Progenitor cell of endocrine pancreas (in vitro differentiated cells): ENCODE measurements at regions not wholly inside any gene's neighbourhood (a gene's known extent, or its start where the extent isn't known, plus 50 kb on each side); places are given as distances from the start of the nearest gene placed in this dataset.
"Not testable (repeated sequence)": the region's sequence is repeated elsewhere in the genome, so short reads cannot be mapped to it uniquely, and the experiment has no call there.

Source experiments
- DNase-seq: peaks from one replicate; pipeline ENCODE4 v3.0.0; 2021; ENCODE audit warnings: low spot score; ENCODE audit not compliant: unreplicated experiment
- H3K27ac Mint-ChIP-seq: 2 replicates; pipeline ENCODE4 v1.8.0; 2021; ENCODE audit warnings: mild to moderate bottlenecking, moderate library complexity, mixed read lengths
- H3K27me3 Mint-ChIP-seq: 2 replicates; pipeline ENCODE4 v1.8.0; 2021; ENCODE audit warnings: mixed read lengths
- H3K36me3 Mint-ChIP-seq: 2 replicates; pipeline ENCODE4 v1.8.0; 2022; ENCODE audit warnings: mixed read lengths; ENCODE audit not compliant: insufficient read depth
- H3K4me1 Mint-ChIP-seq: 2 replicates; pipeline ENCODE4 v1.8.0; 2021; ENCODE audit warnings: low read depth, mixed read lengths
- H3K4me3 Mint-ChIP-seq: 2 replicates; pipeline ENCODE4 v1.8.0; 2021; ENCODE audit warnings: low read depth, mild to moderate bottlenecking, moderate library complexity, mixed read lengths
- H3K9me3 Mint-ChIP-seq: 2 replicates; pipeline ENCODE4 v1.8.0; 2021; ENCODE audit warnings: low read depth, mixed read lengths
- CTCF ChIP-seq: fragments of 200-600 bp; sonication (generic); IDR thresholded peaks from one replicate; pipeline ENCODE4 v1.5.0; 2021; ENCODE audit warnings: antibody characterized with exemption, mild to moderate bottlenecking; ENCODE audit not compliant: unreplicated experiment

- DNase-seq, result no peak
- Mint-ChIP-seq H3K27me3 (no peaks in the 10 kb centered on the region), H3K4me1 (peaks cover 4% of the 10 kb centered on the region), H3K36me3 (peaks cover 4% of the 10 kb centered on the region), H3K27ac (peak overlapping the region; percentile 9), H3K4me3 (no peak overlapping the region), H3K9me3 (peaks cover 6% of the 10 kb centered on the region)
- TF ChIP-seq CTCF, result no peak
Observed at GRCh38 chr6:140380427-140381218, 1006.2 kb upstream of the CITED2 start.

- no peak for DNase-seq
- H3K27me3 Mint-ChIP-seq, result no peaks in the 10 kb centered on the region
- H3K4me1 Mint-ChIP-seq, result peaks cover 4% of the 10 kb centered on the region
- peaks cover 5% of the 10 kb centered on the region for H3K9me3 Mint-ChIP-seq
- H3K27ac Mint-ChIP-seq, result no peak overlapping the region
- no peak for TF ChIP-seq CTCF
- no peak overlapping the region for H3K4me3 Mint-ChIP-seq
- H3K36me3 Mint-ChIP-seq, result peaks cover 2% of the 10 kb centered on the region
Observed at GRCh38 chr6:140379919-140380318, 1005.5 kb upstream of the CITED2 start.

- Mint-ChIP-seq H3K4me1 (peaks cover 4% of the 10 kb centered on the region), H3K36me3 (no peaks in the 10 kb centered on the region), H3K9me3 (no peaks in the 10 kb centered on the region), H3K27ac (no peak overlapping the region), H3K4me3 (no peak overlapping the region), H3K27me3 (no peaks in the 10 kb centered on the region)
- TF ChIP-seq CTCF, result no peak
- no peak for DNase-seq
Observed at GRCh38 chr6:140376209-140376608, 1001.8 kb upstream of the CITED2 start.

- not testable (repeated sequence) for H3K27me3 Mint-ChIP-seq, DNase-seq, H3K27ac Mint-ChIP-seq, H3K4me1 Mint-ChIP-seq, H3K9me3 Mint-ChIP-seq, H3K36me3 Mint-ChIP-seq, H3K4me3 Mint-ChIP-seq
Observed at GRCh38 chr6:140373728-140374127, 999.3 kb upstream of the CITED2 start.

- no peaks in the 10 kb centered on the region for H3K9me3 Mint-ChIP-seq
- DNase-seq, result no peak
- no peak overlapping the region for H3K4me3 Mint-ChIP-seq
- H3K27ac Mint-ChIP-seq, result no peak overlapping the region
- no peaks in the 10 kb centered on the region for H3K27me3 Mint-ChIP-seq
- H3K36me3 Mint-ChIP-seq, result no peaks in the 10 kb centered on the region
- TF ChIP-seq CTCF, result no peak
- H3K4me1 Mint-ChIP-seq, result no peaks in the 10 kb centered on the region
Observed at GRCh38 chr6:140372064-140372463, 997.6 kb upstream of the CITED2 start.
